GM18498 (cell line): ENCODE measurements at regions not wholly inside any gene's neighbourhood (a gene's known extent, or its start where the extent isn't known, plus 50 kb on each side); places are given as distances from the start of the nearest gene placed in this dataset.

Source experiments
- ATAC-seq: cut with Tn5 transposase; IDR thresholded peaks from one replicate; pipeline ENCODE4 v1.9.1; 2021; ENCODE audit warnings: mild to moderate bottlenecking, moderate library complexity; ENCODE audit not compliant: unreplicated experiment

- no peak for ATAC-seq
Measured at GRCh38 chr6:163723759-163724158, 309.2 kb downstream of the QKI start.

DNA sequence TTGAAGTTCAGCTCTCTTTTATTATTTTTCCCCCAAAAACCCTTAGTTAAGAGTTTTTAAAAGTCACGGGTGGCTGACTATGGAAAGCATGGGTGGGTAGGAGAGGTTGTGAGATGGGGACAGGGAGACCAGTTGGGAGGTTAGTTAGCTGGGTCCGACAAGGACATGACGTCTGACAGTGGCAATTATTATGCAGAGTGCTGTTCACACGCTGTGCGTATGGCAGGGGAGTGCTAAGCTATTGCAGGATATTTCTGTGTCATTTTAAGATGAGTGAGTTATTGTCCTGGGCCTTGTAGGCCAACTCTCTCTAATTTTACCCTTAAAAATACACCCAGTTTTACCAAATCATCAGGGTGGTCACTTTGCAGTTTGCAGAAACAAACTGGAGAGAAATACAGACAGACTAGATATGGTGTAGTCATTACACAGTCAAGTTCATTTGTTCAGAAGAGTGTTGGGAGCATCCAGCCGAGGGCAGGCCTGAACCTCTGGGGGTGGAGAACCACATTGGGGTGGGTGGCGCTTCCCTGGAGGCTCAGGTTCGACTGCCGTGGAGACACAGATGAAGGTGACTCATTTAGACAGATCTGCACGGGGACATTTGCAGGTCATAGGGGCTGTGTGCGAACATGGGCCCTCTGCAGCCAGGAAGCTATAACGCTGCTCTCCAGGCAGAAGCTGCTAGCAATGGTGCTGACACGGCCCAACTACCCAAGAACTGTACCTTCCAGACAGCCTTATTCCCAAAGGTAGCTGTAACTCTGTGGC is 307.6 kb downstream of the QKI start:
- ATAC-seq, result no peak

DNA sequence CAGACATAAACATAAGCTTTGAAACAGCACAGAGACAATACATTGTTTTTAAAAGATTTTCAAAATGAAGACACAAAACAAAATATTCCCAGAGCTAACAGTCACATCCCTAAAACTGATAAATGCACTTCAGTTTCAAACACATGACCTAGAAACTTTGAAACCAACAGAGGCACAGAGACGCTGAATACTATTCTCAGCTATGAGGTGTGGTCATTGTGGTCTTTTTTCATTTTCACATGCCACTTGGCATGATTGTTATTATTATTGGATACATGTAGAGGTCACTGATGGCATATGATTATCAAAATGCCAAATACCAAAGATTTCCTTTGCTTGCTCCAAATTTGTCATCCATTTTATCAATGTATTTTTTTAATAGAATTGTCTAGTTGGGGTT is 306.9 kb downstream of the QKI start:
- peak; percentile 59 for ATAC-seq

DNA sequence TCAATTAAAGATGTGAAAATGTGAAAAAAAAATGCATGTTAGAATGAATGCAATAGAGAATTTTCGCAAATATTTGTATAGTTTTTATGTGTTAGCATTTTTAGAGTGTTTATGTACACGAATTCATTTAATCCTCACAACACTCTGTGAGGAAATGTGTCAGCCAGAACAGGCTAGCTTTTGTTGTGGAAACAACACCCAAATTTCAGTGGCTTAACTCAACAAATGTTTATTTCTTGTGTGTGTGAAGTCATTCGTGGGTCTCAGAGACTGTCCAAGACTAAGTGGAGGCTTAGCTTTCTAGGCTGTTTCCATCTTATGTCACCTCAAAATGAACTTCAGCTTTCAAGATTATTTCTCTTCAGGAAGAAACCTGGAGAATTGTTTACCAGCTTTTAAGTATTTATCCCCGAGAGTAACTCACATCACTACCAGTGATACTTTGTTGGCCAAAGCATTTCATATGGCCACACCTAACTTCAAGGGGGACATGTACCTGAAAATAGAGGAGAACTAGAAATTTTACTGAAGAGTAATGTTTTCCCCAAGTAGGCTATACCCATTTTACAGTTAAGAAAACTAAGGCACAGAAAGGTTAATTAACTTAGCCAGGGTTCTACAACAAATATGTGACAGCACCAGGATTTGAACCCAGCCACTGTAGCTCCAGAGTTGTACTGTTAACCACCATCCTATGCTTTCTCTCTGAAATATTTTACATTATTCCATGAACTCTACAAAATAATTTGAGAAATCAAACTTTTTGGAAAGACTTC is 306.1 kb downstream of the QKI start:
- ATAC-seq, result no peak

DNA sequence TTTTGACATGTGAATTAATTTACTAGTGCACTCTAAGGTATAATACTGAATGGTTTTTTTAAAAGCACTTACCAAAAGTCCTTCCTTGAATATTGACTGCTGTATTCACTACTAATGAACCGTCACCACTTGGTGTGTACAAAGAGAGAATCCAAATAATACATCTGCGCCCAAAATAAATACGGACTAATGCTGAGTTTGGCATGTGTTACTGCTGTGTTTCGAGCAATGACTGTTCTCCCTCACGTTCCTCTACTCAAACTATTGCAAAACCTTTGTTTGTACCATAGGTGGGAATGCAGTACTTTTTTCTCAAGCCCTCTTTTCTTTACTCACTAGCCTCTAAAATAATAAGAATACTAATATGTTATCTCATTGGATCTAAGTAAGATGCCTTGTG is 305.5 kb downstream of the QKI start:
- ATAC-seq, result no peak

DNA sequence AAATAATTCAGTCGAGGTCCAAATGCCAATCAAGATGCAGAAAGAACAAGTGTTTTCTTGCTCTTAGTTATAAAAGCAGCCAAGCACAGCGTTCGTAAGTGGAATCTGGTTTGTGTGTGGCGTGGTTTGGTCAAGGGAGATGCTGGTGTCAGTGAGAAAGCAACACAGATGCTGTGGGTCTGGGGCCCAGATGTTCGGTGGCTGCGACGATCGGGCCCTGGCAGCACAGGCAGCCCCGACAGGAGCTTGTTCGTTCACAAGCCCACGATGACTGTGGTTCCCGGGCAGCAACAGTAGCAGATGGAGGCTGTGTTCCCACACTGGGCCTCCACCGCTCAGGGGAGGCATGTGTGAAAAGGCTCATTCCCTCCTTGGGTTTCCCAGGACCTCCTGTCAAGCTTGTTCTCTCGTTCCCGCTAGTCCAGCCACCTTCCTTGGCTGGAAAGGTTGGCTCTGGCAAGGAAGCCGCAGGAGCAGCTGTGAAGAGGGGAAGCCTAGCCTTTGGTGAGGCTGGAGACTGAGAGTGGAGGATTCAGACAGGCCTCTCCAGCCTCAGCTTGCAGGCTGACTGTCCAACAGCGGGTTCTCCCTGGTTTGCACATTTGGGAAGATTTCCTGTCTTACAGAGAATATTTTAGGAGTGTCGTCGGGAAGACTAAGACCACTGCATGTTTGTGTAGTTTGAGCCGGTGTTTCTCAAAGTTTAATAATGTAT is 304.7 kb downstream of the QKI start:
- ATAC-seq, result no peak

- ATAC-seq, result no peak
Measured at GRCh38 chr6:163718537-163718936, 304.0 kb downstream of the QKI start.

- no peak for ATAC-seq
Measured at GRCh38 chr6:163717106-163717764, 302.7 kb downstream of the QKI start.

DNA sequence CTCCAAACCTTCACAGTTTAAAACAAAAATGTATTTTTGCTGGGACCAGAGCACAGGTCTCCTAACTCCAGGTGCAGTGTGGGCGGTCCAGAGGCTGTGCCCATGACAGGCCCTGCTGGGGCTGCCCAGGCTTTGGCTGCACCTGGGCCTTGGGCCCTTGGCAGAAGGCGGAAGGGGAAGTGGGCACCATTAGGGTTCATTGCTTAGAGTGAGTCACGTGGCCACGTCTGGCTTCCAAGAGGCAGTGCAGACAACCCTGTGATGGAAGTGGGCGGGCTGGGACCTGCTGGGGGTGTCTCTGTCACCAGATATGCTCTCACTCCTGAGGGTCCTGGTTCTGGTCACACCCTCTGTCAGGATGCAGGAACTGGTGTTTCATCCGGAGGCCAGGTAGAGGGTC is 302.2 kb downstream of the QKI start:
- ATAC-seq, result no peak

- no peak for ATAC-seq
Measured at GRCh38 chr6:163715846-163716245, 301.3 kb downstream of the QKI start.

DNA sequence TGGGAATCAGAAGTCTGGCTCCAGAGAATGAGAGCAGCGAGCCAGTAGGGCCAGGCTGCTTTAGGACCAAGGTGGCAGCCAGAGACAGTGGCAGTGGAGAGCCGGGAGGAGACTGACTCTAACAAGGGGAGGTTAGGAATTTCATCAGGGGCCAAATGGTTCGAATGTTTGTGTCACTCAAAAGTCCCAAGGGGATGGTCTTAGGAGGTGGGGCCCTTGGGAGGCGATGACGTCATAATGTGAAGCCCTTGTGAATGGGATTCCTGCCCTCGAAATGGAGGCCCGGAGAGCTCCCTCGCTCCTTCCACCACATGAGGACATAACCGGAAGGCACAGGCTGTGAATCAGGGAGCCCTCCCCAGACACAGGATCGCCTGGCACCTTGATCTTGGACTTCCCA is 299.7 kb downstream of the QKI start:
- ATAC-seq, result no peak

DNA sequence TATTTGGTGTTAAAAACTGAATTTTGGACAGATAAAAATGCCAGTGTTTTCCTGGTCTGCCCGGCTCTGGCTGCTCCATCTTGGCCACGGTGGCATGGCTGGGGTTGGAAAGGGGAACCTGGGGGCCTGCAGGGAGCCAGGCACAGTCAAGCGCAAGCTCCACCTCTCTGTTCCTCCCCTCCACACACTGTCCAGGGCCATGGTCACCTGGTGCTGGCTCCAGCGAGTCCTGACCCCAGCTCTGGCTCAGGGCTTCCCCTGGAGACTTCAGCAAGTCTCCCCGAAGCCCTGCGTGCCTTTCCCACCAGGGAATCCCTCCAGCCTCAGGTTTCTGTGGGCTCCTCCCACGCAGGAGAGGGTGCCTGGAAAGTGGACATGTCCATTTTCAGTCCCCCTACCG is 298.5 kb downstream of the QKI start:
- no peak for ATAC-seq

GRCh38 chr6:163712566-163712961 is 298.0 kb downstream of the QKI start:
- no peak for ATAC-seq

DNA sequence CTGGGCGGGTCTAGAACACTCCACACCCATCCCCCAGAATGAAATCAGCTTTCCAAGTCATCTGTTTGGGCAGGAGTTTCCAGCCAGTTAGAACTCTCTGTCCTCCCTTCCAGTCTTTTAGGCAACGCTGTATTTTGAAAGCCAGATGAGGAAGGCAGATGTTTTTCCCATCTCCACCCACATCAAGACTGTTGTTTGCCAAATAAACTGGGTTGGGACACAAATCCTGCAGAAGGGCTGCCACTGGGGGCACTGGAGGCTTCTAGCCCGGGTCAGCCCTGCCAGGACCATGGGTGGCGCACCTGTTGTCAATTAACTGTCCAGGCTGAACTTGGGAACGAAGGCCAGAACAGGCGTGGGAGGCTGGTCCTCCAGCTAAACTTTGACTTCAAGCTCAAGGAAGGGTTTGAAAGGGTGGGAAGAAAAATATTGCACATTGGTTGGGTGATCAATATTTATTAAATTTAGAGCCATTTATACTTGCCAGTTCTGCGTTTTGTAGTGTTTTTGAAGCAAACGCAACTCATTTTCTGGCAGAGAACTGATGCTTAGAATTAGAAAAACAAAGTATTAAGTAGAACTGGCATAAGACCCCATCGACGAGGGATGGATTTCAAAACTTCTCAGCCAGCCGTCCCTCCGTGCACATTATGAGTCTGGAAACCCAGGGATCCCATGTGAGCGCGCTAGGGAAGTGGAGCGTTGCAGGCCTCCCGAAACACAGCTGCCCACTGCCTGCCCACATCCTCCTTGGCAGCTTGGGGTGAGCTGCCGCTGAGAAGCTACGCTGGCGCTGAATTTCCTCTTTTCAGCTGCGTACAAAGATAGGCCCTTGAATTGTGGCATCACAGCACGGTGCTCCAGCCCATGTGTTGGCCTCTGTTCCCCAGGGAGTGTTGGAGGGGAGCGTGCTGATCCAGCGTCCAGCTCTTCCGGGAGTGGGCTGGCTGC is 297.4 kb downstream of the QKI start:
- peak; percentile 45 for ATAC-seq

- ATAC-seq, result no peak
Measured at GRCh38 chr6:163710532-163711470, 296.3 kb downstream of the QKI start.

DNA sequence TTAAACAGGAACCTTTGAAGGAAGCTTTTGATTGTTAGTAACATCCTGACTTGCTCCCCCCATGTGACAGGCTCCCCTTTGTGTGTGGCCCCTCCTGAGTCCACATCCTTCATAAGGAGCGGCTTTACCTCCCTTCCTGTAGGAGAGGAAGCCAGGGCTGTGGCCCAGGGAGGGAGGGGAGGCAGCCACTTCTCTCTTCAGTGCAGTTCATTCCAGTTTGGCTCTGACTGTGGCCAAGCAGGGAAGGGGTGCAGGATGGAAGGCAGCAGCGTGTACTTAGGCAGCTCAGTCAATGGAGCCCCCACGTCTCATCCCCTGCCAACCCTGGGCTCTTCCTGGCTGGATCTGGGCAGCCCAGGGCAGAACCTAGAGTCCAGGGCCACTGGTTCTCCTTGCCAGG is 295.2 kb downstream of the QKI start:
- ATAC-seq, result no peak

DNA sequence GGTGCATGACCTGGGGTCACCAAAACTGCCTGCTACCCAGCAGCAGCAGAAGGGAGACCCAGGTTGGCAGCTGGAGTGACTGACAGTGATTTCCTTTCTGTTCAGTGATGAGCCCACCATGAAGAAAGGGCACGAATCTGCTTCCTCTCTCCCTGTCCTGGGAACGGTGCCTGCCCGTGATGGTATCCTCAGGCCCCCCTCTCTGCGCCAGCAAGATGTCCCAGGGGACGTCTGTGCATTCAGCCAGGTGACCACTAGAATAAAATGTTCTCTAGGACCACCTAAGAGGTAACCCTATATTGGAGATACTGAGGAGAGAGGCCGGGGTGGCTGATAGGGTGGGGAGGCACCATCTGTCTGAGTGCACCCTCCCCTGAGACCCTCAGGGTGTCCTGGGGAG is 294.7 kb downstream of the QKI start:
- ATAC-seq, result no peak

GRCh38 chr6:163708466-163708865 is 293.9 kb downstream of the QKI start:
- ATAC-seq, result peak; percentile 50
